HCT116 (cell line): ENCODE measurements at regions not wholly inside any gene's neighbourhood (a gene's known extent, or its start where the extent isn't known, plus 50 kb on each side); places are given as distances from the start of the nearest gene placed in this dataset.

Source experiments
- ATAC-seq: fragments of 200-7000 bp; cut with Tn5 transposase; 2 replicates; pipeline ENCODE4 v1.9.1; 2020; ENCODE audit warnings: mild to moderate bottlenecking, moderate library complexity
- BruUV-seq: library from RNA; stranded (reverse); fragments of 400-500 nt; replicated peaks from 2 replicates; lab custom pipeline; 2021; lab: Mats Ljungman, UMichigan
- CTCF ChIA-PET: fragments of 300-600 bp; sonication (Branson Sonifier 250); formaldehyde crosslinking; loops from one replicate; lab custom pipeline; 2021; ENCODE audit warnings: antibody characterized with exemption; lab: Charles Lee
- POLR2A ChIA-PET: fragments of 300-600, 350-600 bp; sonication (Branson Sonifier 250); formaldehyde crosslinking; loops from one replicate; lab custom pipeline; 2021; ENCODE audit warnings: antibody characterized with exemption; lab: Charles Lee
- RAD21 ChIA-PET, 2 experiments: fragments of 300-600 bp; sonication (Branson Sonifier 250); formaldehyde crosslinking; loops; one replicate each; lab custom pipeline; 2023; ENCODE audit warnings: low total read pairs in 2 of 2; ENCODE audit not compliant: uncharacterized antibody in 2 of 2, unreplicated experiment in 2 of 2, low non-redundant PET in 1 of 2; lab: Charles Lee
- DNase-seq: peaks from one replicate; pipeline ENCODE4 v3.0.0-alpha.2; 2010; ENCODE audit warnings: low read depth, low spot score
- H2AFZ ChIP-seq: fragments of 200-600 bp; shearing (Covaris generic), sonication (generic); 2 replicates; pipeline ENCODE4 v1.6.1; 2017; ENCODE audit warnings: low read depth, mixed run types, mixed read lengths, antibody characterized with exemption, low read length; ENCODE audit not compliant: poor library complexity, severe bottlenecking
- H3K27ac ChIP-seq: 2 replicates; pipeline ENCODE4 v1.5.1; 2012; ENCODE audit warnings: low read depth, low read length
- H3K27me3 ChIP-seq: fragments of 200-600 bp; sonication (generic); 2 replicates; pipeline ENCODE4 v1.6.1; 2016; ENCODE audit warnings: mixed run types, low read length, mixed read lengths; ENCODE audit not compliant: insufficient read depth
- H3K36me3 ChIP-seq, 2 experiments: fragments of 200-500 bp in 1 of 2; fragments of 200-600 bp in 1 of 2; sonication (Bioruptor generic) in 1 of 2; sonication (generic) in 1 of 2; 2 replicates each; pipeline versions ENCODE4 v1.5.1 to v1.6.1; 2014 to 2016; ENCODE audit warnings: low read length in 2 of 2, inconsistent platforms in 1 of 2, mixed read lengths in 1 of 2, mixed run types in 1 of 2; ENCODE audit not compliant: insufficient read depth in 2 of 2, control insufficient read depth in 1 of 2
- H3K4me1 ChIP-seq, 2 experiments: fragments of 200-600 bp in 1 of 2; sonication (generic) in 1 of 2; 2 replicates each; pipeline versions ENCODE4 v1.5.1 to v1.6.1; 2012 to 2017; ENCODE audit warnings: low read length in 2 of 2, inconsistent platforms in 1 of 2, mild to moderate bottlenecking in 1 of 2, mixed read lengths in 1 of 2, mixed run types in 1 of 2, moderate library complexity in 1 of 2; ENCODE audit not compliant: insufficient read depth in 2 of 2, control insufficient read depth in 1 of 2
- H3K4me2 ChIP-seq: fragments of 200-600 bp; sonication (generic); 2 replicates; pipeline ENCODE4 v1.6.1; 2017; ENCODE audit warnings: mixed run types, low read length, mixed read lengths
- H3K4me3 ChIP-seq, 2 experiments: fragments of 200-600 bp in 1 of 2; sonication (generic) in 1 of 2; replicated peaks in 1 of 2; 2 replicates each; pipeline ENCODE4 v1.5.1; 2011 to 2016; ENCODE audit warnings: low read length in 2 of 2, control low read depth in 1 of 2, low read depth in 1 of 2, mild to moderate bottlenecking in 1 of 2, mixed read lengths in 1 of 2, mixed run types in 1 of 2
- H3K79me2 ChIP-seq: fragments of 200-600 bp; sonication (generic); 2 replicates; pipeline ENCODE4 v1.6.1; 2017; ENCODE audit warnings: mild to moderate bottlenecking, mixed run types, low read length, moderate library complexity, mixed read lengths; ENCODE audit not compliant: insufficient read depth
- H3K9ac ChIP-seq: fragments of 200-600 bp; sonication (generic); 2 replicates; pipeline ENCODE4 v1.6.1; 2016; ENCODE audit warnings: low read length, mixed read lengths
- H3K9me2 ChIP-seq: fragments of 200-600 bp; sonication (generic), shearing (Covaris generic); 2 replicates; pipeline ENCODE4 v1.6.1; 2017; ENCODE audit warnings: mixed run types, mild to moderate bottlenecking, moderate library complexity; ENCODE audit not compliant: insufficient read depth
- H3K9me3 ChIP-seq, 2 experiments: fragments of 200-500 bp in 1 of 2; fragments of 200-600 bp in 1 of 2; sonication (Bioruptor generic) in 1 of 2; sonication (generic) in 1 of 2; 2 replicates each; pipeline ENCODE4 v1.6.1; 2014 to 2017; ENCODE audit warnings: low read length in 2 of 2, mixed read lengths in 2 of 2, inconsistent platforms in 1 of 2, low read depth in 1 of 2, mild to moderate bottlenecking in 1 of 2, mixed run types in 1 of 2, moderate library complexity in 1 of 2; ENCODE audit not compliant: control insufficient read depth in 1 of 2, insufficient read depth in 1 of 2
- H4K20me1 ChIP-seq: fragments of 200-600 bp; sonication (generic), shearing (Covaris generic); 2 replicates; pipeline ENCODE4 v1.6.1; 2017; ENCODE audit warnings: mixed run types, mild to moderate bottlenecking, moderate library complexity; ENCODE audit not compliant: insufficient read depth
- CTCF ChIP-seq, 3 experiments: fragments of 200-600 bp in 1 of 3; sonication (generic) in 1 of 3; IDR thresholded peaks in 2 of 3; conservative IDR thresholded peaks in 1 of 3; 2 replicates each; pipeline ENCODE4 v1.5.1; 2012 to 2017; ENCODE audit warnings: low read depth in 2 of 3, low read length in 2 of 3, antibody characterized with exemption in 1 of 3, borderline replicate concordance in 1 of 3, control low read depth in 1 of 3, mild to moderate bottlenecking in 1 of 3, mixed read lengths in 1 of 3, mixed run types in 1 of 3, moderate library complexity in 1 of 3; ENCODE audit not compliant: insufficient read depth in 1 of 3
- ELF1 ChIP-seq: IDR thresholded peaks from 2 replicates; pipeline ENCODE4 v1.6.1; 2012; ENCODE audit warnings: low read depth, borderline replicate concordance
- FOSL1 ChIP-seq: IDR thresholded peaks from 2 replicates; pipeline ENCODE4 v1.6.1; 2012; ENCODE audit warnings: low read depth
- JUND ChIP-seq: IDR thresholded peaks from 2 replicates; pipeline ENCODE4 v1.6.1; 2012
- MAX ChIP-seq: IDR thresholded peaks from 2 replicates; pipeline ENCODE4 v1.6.1; 2012
- POLR2A ChIP-seq: IDR thresholded peaks from 2 replicates; pipeline ENCODE4 v1.7.0; 2011; ENCODE audit warnings: borderline replicate concordance; ENCODE audit not compliant: insufficient read depth, insufficient read length; ENCODE audit errors: extremely low read depth
- POLR2AphosphoS5 ChIP-seq: IDR thresholded peaks from 2 replicates; pipeline ENCODE4 v1.6.1; 2011; ENCODE audit warnings: mild to moderate bottlenecking, low read depth, low read length, moderate library complexity
- RAD21 ChIP-seq: IDR thresholded peaks from 2 replicates; pipeline ENCODE4 v1.6.1; 2012; ENCODE audit warnings: low read depth, mild to moderate bottlenecking
- REST ChIP-seq: IDR thresholded peaks from 2 replicates; pipeline ENCODE4 v1.6.1; 2012; ENCODE audit warnings: low read depth
- SIN3A ChIP-seq: IDR thresholded peaks from 2 replicates; pipeline ENCODE4 v1.6.1; 2012; ENCODE audit warnings: low read depth
- SP1 ChIP-seq: IDR thresholded peaks from 2 replicates; pipeline ENCODE4 v1.6.1; 2012; ENCODE audit warnings: low read depth
- SRF ChIP-seq: IDR thresholded peaks from 2 replicates; pipeline ENCODE4 v1.6.1; 2012; ENCODE audit warnings: low read depth
- TCF7L2 ChIP-seq: IDR thresholded peaks from 2 replicates; pipeline ENCODE4 v1.7.0; 2011; ENCODE audit warnings: borderline replicate concordance, inconsistent platforms; ENCODE audit not compliant: insufficient read depth, insufficient read length; ENCODE audit errors: extremely low read depth
- YY1 ChIP-seq: IDR thresholded peaks from 2 replicates; pipeline ENCODE4 v1.6.1; 2011; ENCODE audit warnings: low read length, low read depth, moderate library complexity, mild to moderate bottlenecking; ENCODE audit not compliant: insufficient replicate concordance; ENCODE audit errors: extremely low read depth
- ZFX ChIP-seq: fragments of 450-650 bp; IDR thresholded peaks from 2 replicates; pipeline ENCODE4 v1.6.1; 2017
- intact Hi-C: fragments of 100-400 bp; cut with micrococcal nuclease; formaldehyde crosslinking; loops from 2 replicates; pipeline ENCODE4 v1.10.0; 2022

GRCh38 chr5:57595523-57595991 is 112.9 kb upstream of the ACTBL2 start:
- no peak overlapping the region for H3K9ac ChIP-seq
- no TSS peak for BruUV-seq
- H3K9me2 ChIP-seq = no peaks in the 10 kb centered on the region
- POLR2A ChIA-PET = no interaction called here
- H3K9me3 ChIP-seq = no peaks in the 10 kb centered on the region
- CTCF ChIA-PET = no interaction called here
- no peaks in the 10 kb centered on the region for H4K20me1 ChIP-seq
- TF ChIP-seq SIN3A (no peak), RAD21 (no peak), YY1 (no peak)
- DNase-seq (no peak), ATAC-seq (no peak)
- intact Hi-C loops = no loop called here
- peaks cover 0 to 6% of the 10 kb centered on the region in 2 experiments; a peak in 1 of 4 replicates for H3K4me1 ChIP-seq
- RAD21 ChIA-PET = no interaction called here
- H3K4me2 ChIP-seq = no peak overlapping the region
- H3K4me3 ChIP-seq = no peak overlapping the region
- H3K27me3 ChIP-seq = no peaks in the 10 kb centered on the region
- H3K36me3 ChIP-seq = no peaks in the 10 kb centered on the region
- H3K79me2 ChIP-seq = no peaks in the 10 kb centered on the region
- H3K27ac ChIP-seq = no peak overlapping the region
- H2AFZ ChIP-seq = no peak overlapping the region

- DNase-seq (no peak), ATAC-seq (no peak)
- intact Hi-C loops = no loop called here
- H3K79me2 ChIP-seq = no peaks in the 10 kb centered on the region
- H3K27me3 ChIP-seq = no peaks in the 10 kb centered on the region
- no peak overlapping the region for H2AFZ ChIP-seq
- no peaks in the 10 kb centered on the region for H3K9me2 ChIP-seq
- ChIA-PET POLR2A (no interaction called here), CTCF (no interaction called here), RAD21 (no interaction called here)
- H3K27ac ChIP-seq = no peak overlapping the region
- H4K20me1 ChIP-seq = no peaks in the 10 kb centered on the region
- H3K9me3 ChIP-seq = no peaks in the 10 kb centered on the region
- H3K4me1 ChIP-seq = peaks cover 0 to 6% of the 10 kb centered on the region in 2 experiments; a peak in 1 of 4 replicates
- H3K4me2 ChIP-seq = no peak overlapping the region
- H3K9ac ChIP-seq = no peak overlapping the region
- H3K36me3 ChIP-seq = no peaks in the 10 kb centered on the region
- BruUV-seq = no TSS peak
- no peak for TF ChIP-seq TCF7L2
- TF ChIP-seq FOSL1 = no peak
- no peak for TF ChIP-seq SIN3A
- TF ChIP-seq JUND = no peak
- TF ChIP-seq SRF = no peak
- TF ChIP-seq POLR2AphosphoS5 = no peak
- TF ChIP-seq MAX = no peak
- TF ChIP-seq ELF1 = no peak
- no peak for TF ChIP-seq REST
- no peak for TF ChIP-seq RAD21
- no peak for TF ChIP-seq YY1
- no peak for TF ChIP-seq CTCF (IDR thresholded peaks at IDR 0.05 in 2 of 3, conservative IDR thresholded peaks at IDR 0.05 in 1 of 3; ENCODE audit: borderline replicate concordance in 1 of 3, insufficient read depth in 1 of 3, low read depth in 2 of 3, low read length in 2 of 3)
- TF ChIP-seq POLR2A = no peak
- TF ChIP-seq SP1 = no peak
- TF ChIP-seq ZFX = no peak
- H3K4me3 ChIP-seq = no peak overlapping the region
These were observed 111.8 kb upstream of the ACTBL2 start for GRCh38 chr5:57594436-57594835.
